ENCODE measurements at regions not wholly inside any gene's neighbourhood (a gene's known extent, or its start where the extent isn't known, plus 50 kb on each side); places are given as distances from the start of the nearest gene placed in this dataset.

GRCh38 chr7:113731571-113731970, 187.2 kb downstream of the PPP1R3A start:
- TF ChIP-seq CTCF (conservative IDR thresholded peaks at IDR 0.05; ENCODE audit: low read length) (no peak), EZH2phosphoT487 (IDR thresholded peaks at IDR 0.05; ENCODE audit: borderline replicate concordance) (no peak)
